HEK293T (cell line): ENCODE measurements at regions not wholly inside any gene's neighbourhood (a gene's known extent, or its start where the extent isn't known, plus 50 kb on each side); places are given as distances from the start of the nearest gene placed in this dataset.

ENCODE experiments used
- CTCF ChIA-PET: fragments of 350-600 bp; formaldehyde crosslinking; extraction: SDS; loops from one replicate; lab custom pipeline; 2021; ENCODE audit warnings: antibody characterized with exemption, inconsistent platforms; lab: Yijun Ruan, JAX
- POLR2A ChIA-PET: fragments of 350-600 bp; formaldehyde crosslinking; extraction: SDS; loops from one replicate; lab custom pipeline; 2020; ENCODE audit warnings: antibody characterized with exemption, inconsistent platforms; lab: Yijun Ruan, JAX
- DNase-seq: peaks from one replicate; pipeline ENCODE4 v3.0.0; 2012; ENCODE audit warnings: mixed read lengths; ENCODE audit errors: extremely low spot score
- ARNT ChIP-seq: fragments of 450-650 bp; IDR thresholded peaks from 2 replicates; pipeline ENCODE4 v1.6.1; 2017; ENCODE audit warnings: mild to moderate bottlenecking
- BHLHE40 ChIP-seq: fragments of 450-650 bp; IDR thresholded peaks from 2 replicates; pipeline ENCODE4 v1.6.1; 2016; ENCODE audit warnings: mild to moderate bottlenecking, moderate library complexity, borderline replicate concordance
- CTBP1 ChIP-seq: fragments of 450-650 bp; IDR thresholded peaks from 2 replicates; pipeline ENCODE4 v1.6.1; 2016; ENCODE audit warnings: borderline replicate concordance
- ELF4 ChIP-seq: fragments of 450-650 bp; IDR thresholded peaks from 2 replicates; pipeline ENCODE4 v1.6.1; 2017; ENCODE audit warnings: antibody characterized with exemption
- FOXA1 ChIP-seq: fragments of 450-650 bp; IDR thresholded peaks from 2 replicates; pipeline ENCODE4 v1.6.1; 2016; ENCODE audit warnings: mild to moderate bottlenecking
- FOXK2 ChIP-seq: fragments of 450-650 bp; IDR thresholded peaks from 2 replicates; pipeline ENCODE4 v1.6.1; 2016; ENCODE audit warnings: mild to moderate bottlenecking
- FOXM1 ChIP-seq: fragments of 450-650 bp; IDR thresholded peaks from 2 replicates; pipeline ENCODE4 v1.6.1; 2017; ENCODE audit warnings: mild to moderate bottlenecking, borderline replicate concordance
- HDGF ChIP-seq: fragments of 450-650 bp; IDR thresholded peaks from 2 replicates; pipeline ENCODE4 v1.6.1; 2017; ENCODE audit warnings: antibody characterized with exemption, borderline replicate concordance
- L3MBTL2 ChIP-seq: fragments of 450-650 bp; conservative IDR thresholded peaks from 2 replicates; pipeline ENCODE4 v1.6.1; 2016; ENCODE audit warnings: mild to moderate bottlenecking
- LEF1 ChIP-seq: fragments of 450-650 bp; IDR thresholded peaks from 2 replicates; pipeline ENCODE4 v1.6.1; 2017; ENCODE audit warnings: mild to moderate bottlenecking, borderline replicate concordance
- NFRKB ChIP-seq: fragments of 450-650 bp; IDR thresholded peaks from 2 replicates; pipeline ENCODE4 v1.6.1; 2016; ENCODE audit warnings: mild to moderate bottlenecking, moderate library complexity
- PKNOX1 ChIP-seq: fragments of 450-650 bp; IDR thresholded peaks from 2 replicates; pipeline ENCODE4 v1.6.1; 2016
- SP1 ChIP-seq: fragments of 450-650 bp; IDR thresholded peaks from 2 replicates; pipeline ENCODE4 v1.6.1; 2017
- SUZ12 ChIP-seq: fragments of 450-650 bp; IDR thresholded peaks from 2 replicates; pipeline ENCODE4 v1.6.1; 2016; ENCODE audit warnings: mild to moderate bottlenecking
- TARDBP ChIP-seq: fragments of 450-650 bp; IDR thresholded peaks from 2 replicates; pipeline ENCODE4 v1.6.1; 2016
- ZNF384 ChIP-seq: fragments of 450-650 bp; IDR thresholded peaks from 2 replicates; pipeline ENCODE4 v1.6.1; 2016

- DNase-seq, result no peak
- CTCF ChIA-PET, result no interaction called here
- TF ChIP-seq ARNT (no peak), LEF1 (no peak)
- POLR2A ChIA-PET, result no interaction called here
Measured at GRCh38 chr9:28598408-28598807, 1025.1 kb upstream of the C9orf72 start.

GRCh38 chr9:28600226-28600625 lies 1026.9 kb upstream of the C9orf72 start:
- ChIA-PET CTCF (no interaction called here), POLR2A (no interaction called here)
- DNase-seq, result no peak
- TF ChIP-seq TARDBP (no peak), L3MBTL2 (no peak), HDGF (no peak)

- ChIA-PET POLR2A (no interaction called here), CTCF (no interaction called here)
- DNase-seq, result no peak
- TF ChIP-seq L3MBTL2, result no peak
- TF ChIP-seq PKNOX1, result no peak
- TF ChIP-seq SP1, result no peak
- TF ChIP-seq ZNF384, result no peak
- no peak for TF ChIP-seq LEF1
- no peak for TF ChIP-seq TARDBP
- TF ChIP-seq FOXK2, result no peak
- no peak for TF ChIP-seq CTBP1
- TF ChIP-seq HDGF, result no peak
- TF ChIP-seq SUZ12, result no peak
- TF ChIP-seq FOXA1, result no peak
- no peak for TF ChIP-seq ARNT
- TF ChIP-seq BHLHE40, result no peak
- TF ChIP-seq ELF4, result no peak
- TF ChIP-seq NFRKB, result no peak
- no peak for TF ChIP-seq FOXM1
Measured at GRCh38 chr9:28607843-28608242, 1034.6 kb upstream of the C9orf72 start.

GRCh38 chr9:28610339-28610738 lies 1037.1 kb upstream of the C9orf72 start:
- CTCF ChIA-PET, result no interaction called here
- POLR2A ChIA-PET, result no interaction called here
- TF ChIP-seq FOXA1, result no peak
- no peak for TF ChIP-seq TARDBP
- no peak for TF ChIP-seq FOXM1
- no peak for TF ChIP-seq PKNOX1
- no peak for TF ChIP-seq FOXK2
- no peak for TF ChIP-seq ARNT
- TF ChIP-seq LEF1, result no peak
- no peak for TF ChIP-seq ELF4
- no peak for TF ChIP-seq L3MBTL2
- TF ChIP-seq NFRKB, result no peak
- TF ChIP-seq CTBP1, result no peak
- no peak for TF ChIP-seq ZNF384
- TF ChIP-seq SP1, result no peak
- TF ChIP-seq SUZ12, result no peak
- DNase-seq, result no peak

GRCh38 chr9:28616310-28616709 lies 1043.0 kb upstream of the C9orf72 start:
- TF ChIP-seq SP1, result no peak
- TF ChIP-seq SUZ12, result no peak
- no peak for TF ChIP-seq CTBP1
- CTCF ChIA-PET, result no interaction called here

GRCh38 chr9:28620011-28620410 lies 1046.7 kb upstream of the C9orf72 start:
- no peak for DNase-seq
- ChIA-PET POLR2A (no interaction called here), CTCF (no interaction called here)
- TF ChIP-seq FOXM1, result no peak
- no peak for TF ChIP-seq LEF1
- TF ChIP-seq HDGF, result no peak
- no peak for TF ChIP-seq SUZ12

More at GRCh38 chr9:28616310-28616709, 1043.0 kb upstream of the C9orf72 start:
- no peak for DNase-seq
- POLR2A ChIA-PET, result no interaction called here

- DNase-seq, result no peak
- POLR2A ChIA-PET, result no interaction called here
- TF ChIP-seq CTBP1 (no peak), SP1 (no peak), FOXA1 (no peak), TARDBP (no peak), LEF1 (no peak), HDGF (no peak), ZNF384 (no peak), L3MBTL2 (no peak), ARNT (no peak), SUZ12 (no peak), PKNOX1 (no peak), FOXM1 (no peak), ELF4 (no peak), FOXK2 (no peak), BHLHE40 (no peak), NFRKB (no peak)
- CTCF ChIA-PET, result no interaction called here
Measured at GRCh38 chr9:28620661-28621060, 1047.4 kb upstream of the C9orf72 start.
